NCI-H2081 (cell line): ENCODE measurements at regions not wholly inside any gene's neighbourhood (a gene's known extent, or its start where the extent isn't known, plus 50 kb on each side); places are given as distances from the start of the nearest gene placed in this dataset.
"Not testable (repeated sequence)": the region's sequence is repeated elsewhere in the genome, so short reads cannot be mapped to it uniquely, and the experiment has no call there.

ENCODE experiments used
- DNase-seq, 2 experiments: peaks; one replicate each; lab custom pipeline; 2025; lab: John Stamatoyannopoulos, UW

DNA sequence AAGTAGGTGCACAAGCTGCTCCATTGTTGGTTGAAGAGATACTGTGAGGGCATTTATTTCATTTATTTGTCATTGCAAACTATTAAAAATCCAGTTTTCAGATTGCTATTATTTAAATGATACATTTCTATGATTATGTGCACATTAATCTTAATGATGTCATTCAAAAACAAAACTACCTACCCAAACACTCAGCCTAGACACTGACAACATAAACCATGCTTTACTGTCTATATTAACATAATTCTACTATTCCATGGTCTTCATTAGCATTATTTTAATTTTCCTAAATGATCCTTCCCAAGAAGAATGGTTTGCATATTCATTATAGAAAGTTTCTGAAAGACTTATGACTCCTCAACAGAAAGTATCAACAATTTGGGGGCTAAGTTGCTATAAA, 813.0 kb upstream of the SLITRK5 start:
- no peak for DNase-seq

DNA sequence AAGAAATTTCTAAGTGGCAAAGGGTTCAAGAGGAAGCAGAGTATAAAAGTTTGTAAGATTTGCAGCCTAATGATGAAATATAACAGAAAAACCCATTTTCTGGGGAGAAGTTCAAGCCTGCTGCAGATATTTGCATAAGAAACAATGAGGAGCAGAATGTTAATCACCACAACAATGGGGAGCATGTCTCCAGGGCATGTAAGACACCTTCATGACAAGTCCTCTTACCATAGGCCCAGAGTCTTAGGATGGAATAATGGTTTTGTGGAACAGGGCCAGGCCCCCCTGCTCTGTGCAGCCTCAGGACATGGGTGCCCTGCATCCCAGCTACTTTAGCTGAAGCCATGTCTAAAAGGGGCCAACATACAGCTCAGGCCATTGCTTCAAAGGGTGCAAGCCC, 809.0 kb upstream of the SLITRK5 start:
- no peak for DNase-seq

DNA sequence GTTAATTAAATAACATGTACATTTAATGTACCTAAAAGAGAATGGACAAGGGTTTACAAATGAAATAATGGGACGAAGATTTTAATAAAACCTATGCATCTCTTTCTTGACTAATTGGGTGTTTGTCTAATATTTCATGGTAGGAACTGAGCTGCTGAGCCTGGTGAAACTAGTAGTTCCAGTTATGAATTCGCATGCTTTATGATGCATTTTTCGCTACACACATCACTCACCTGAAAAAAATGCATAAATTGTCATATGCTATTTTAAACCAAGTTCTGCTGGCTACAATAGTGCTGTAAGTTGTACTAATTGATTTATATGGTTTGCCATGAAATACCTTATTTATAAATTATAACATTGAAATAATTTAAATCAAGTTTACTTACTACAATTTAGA, 806.8 kb upstream of the SLITRK5 start:
- no peak for DNase-seq

DNA sequence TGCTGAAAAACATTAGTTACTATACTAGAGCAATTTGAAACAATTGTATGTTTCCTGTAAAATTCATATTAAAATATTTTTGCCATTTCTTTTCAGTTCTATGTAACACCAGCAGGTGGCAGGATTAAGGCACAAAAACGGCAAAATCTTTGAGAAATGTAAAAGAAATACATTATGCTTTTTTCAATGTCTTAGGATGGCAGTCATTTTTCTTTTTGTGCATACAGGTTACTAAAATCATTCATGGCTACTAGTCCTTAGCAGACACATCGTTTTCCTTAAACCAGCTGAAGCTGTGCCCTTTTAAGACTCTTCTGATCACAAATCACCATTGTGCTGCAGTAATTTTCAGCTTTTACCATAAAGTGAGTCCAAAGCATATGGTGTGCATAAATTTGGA, 800.7 kb upstream of the SLITRK5 start:
- peak in 1 of 2 experiments; percentile 27 for DNase-seq

DNA sequence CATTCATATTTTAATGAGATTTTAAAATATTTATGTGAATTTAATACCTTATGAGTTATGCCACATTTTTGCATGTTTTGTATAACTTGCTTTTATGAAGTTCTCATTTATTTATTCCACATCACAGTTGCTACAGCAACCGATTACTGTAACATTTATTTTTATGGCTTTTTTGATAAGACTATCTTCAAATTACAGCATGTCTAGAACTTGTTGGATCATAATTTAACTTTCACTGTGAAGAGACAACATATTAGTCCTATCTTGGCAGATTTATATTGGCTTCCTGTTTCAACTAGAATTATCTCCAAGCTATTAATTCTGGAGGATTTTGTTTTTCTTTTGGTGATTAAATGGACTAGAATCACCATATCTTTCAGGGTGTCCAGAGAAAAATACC, 793.7 kb upstream of the SLITRK5 start:
- DNase-seq: no peak

DNA sequence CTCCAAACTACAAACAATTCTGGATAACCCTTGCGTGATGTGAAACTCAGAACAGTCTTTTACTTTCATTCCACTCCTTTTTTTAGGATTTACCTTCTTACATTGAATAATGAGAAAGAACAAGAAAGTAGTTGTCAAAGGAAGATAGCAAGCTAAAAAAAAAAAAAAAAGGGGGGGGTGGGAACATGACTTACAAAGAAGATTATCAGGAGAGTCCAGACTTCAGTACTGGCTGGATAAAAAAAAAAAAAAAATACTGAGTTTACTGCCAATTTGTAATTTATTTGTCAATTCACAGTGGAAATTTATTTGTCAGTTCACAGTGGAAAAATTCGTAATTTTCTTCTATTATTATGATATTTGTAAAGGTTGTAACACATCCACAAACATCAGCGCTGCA, 792.4 kb upstream of the SLITRK5 start:
- no peak for DNase-seq

DNA sequence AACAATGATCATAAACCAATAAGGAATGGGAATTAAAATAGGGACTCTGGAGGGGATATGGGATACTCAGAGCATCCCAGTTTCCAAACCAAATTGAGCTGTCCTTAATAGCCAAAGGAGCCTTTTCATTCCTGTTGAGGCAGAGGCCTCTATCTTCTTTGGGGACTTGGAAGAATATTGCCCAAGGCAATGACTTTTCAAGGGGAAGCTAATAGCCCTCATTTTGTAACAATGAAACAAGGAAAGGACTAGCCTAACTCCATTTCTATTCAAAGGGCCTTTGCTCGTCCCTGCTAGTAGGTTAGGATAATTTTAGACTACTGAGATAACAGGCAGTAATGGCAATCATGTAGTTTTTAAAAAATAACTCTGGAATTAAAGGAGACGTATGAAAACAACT, 789.8 kb upstream of the SLITRK5 start:
- DNase-seq: no peak

DNA sequence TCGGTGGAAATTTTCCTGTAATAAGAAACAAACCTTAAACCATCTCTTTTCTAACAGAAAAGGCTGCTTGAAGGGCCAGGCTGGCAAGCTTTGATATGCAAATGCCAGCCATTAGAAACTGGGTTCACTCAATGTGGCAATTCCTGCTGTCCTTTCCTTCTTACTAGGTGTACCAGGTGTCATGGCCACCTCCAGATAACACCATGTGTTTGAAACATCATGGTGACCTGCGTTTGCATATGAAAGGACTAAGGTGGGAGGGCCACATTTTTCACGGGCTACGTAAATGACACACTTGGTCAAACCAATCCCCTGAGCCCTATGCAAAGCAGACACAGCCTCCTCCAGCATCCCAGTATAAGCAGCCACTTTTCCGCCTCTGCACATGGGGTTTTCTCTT, 789.1 kb upstream of the SLITRK5 start:
- DNase-seq: no peak

DNA sequence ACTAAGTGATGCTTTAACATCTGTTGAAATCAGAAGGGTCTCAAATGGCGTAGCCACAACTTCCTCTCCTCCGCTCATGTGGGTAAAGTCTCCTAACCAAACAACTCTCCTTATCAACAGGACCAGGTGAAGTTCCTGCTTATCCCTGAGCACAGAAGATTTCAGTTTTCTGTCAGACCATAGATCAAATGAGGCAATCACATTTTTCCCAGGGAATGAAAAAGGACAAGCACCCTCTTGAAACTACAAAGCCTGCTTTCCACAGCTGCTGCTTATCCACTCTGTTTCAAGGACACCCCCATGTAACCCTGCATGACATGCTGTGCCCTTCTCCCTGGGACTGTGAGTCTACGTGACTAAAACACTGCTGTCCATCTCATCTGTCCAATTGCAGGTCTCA, 788.3 kb upstream of the SLITRK5 start:
- DNase-seq: no peak

DNA sequence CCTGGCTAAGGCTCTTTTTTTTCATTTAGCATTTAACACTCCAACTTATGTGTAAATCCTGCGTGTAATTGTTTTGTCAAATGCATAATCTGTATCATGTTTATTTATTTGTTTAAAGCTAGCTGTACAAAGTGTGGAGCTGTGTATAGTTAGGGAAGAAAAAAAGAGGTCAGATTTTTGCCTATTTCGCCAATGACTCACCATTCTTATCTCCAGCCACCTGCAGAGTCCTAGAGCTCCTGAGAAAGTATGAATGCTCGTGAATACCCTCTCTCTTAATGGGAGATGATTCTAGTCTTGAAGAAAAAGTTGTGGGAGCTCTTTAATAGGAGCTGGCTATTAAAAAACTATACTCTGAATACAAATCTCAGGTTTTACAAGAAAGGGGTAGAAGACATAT, 778.8 kb upstream of the SLITRK5 start:
- no peak for DNase-seq

DNA sequence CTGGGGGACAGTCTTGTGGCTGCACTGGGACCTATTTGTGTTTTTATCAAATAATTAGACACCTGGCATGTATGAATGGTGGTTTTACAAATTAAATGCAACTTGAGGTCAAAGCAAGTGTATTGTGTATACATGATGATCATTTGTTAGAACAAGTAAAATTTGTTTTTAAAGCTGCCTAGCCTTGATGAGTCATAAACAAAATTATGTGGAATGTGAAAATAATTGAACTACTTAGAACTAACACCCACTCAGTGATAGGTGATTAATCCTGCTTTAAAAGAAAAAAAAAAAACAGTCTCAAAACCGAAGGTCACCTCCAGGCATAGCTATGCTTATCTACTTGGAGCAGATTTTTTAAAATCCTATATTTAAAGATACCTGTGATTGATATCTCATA, 770.3 kb upstream of the SLITRK5 start:
- DNase-seq: no peak

DNA sequence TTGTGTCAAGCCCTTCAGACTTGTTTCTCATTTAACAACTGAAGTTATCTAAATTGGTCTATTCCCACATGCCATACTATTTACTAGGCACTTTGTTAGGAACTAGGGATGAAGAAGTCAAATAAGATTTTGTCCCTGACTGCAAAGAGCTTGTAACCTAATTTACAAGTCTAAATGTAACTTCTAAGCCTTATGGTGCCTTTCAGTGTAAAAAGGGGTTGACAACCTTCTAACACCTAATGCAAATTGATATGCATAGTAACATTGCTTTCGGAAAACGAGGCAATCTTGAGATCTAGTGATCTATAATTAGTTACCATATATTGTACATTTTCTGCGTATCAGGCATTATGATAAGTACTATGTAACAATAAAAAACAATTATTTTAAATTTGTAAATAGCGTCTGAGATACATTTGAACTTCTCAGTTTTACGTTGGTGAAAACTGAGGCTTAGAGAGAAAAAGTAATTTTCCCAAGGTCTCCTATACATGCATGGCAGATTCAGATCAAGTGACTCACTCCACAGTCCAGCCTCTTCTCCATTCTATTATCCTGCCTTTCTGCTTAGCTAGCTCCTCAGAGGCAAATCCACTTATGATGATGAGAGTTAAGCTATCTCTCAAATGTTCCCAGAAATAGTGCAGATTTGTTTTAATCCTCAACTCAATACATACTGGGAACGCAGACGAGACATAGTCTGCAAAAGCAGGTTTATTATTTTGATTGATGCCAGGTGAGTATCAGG, 764.9 kb upstream of the SLITRK5 start:
- no peak for DNase-seq

DNA sequence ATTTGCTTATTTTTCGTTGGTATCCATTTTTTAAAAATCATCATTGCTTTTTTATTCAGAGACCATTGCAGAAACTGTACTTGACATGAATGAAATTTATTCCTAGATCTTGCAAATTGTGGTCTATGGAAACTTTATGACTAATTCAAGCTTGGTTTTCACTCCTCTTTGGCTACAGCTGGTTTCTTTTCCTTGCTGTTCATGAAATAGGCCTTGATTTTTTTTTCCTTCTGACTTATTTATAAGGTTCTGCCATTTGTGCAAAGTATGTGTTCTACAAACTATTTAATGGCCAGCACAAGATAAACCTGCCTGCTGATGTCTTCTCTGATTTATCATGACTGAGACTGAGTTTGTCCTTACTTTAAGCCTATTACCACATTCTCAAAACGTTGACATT, 764.0 kb upstream of the SLITRK5 start:
- no peak for DNase-seq

DNA sequence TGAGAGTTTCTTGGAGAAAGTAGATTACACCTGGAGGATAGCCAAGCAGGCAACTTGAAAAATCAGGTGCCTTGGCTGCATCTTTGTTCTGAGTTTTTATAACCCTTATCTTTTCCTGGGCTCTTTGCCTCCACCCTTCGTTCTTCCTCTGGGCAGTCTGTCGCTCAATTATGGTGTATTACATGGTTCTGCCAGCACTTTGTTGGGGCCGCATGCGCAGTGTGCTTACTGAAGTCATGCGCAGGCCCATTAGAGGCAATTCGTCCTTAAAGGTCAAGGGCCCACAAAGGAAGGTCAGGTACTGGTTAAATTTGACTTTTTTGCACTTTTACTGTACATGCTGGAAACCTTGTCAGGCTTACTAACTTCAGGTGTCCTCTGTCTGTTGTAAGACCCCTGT, 761.9 kb upstream of the SLITRK5 start:
- DNase-seq: no peak

DNA sequence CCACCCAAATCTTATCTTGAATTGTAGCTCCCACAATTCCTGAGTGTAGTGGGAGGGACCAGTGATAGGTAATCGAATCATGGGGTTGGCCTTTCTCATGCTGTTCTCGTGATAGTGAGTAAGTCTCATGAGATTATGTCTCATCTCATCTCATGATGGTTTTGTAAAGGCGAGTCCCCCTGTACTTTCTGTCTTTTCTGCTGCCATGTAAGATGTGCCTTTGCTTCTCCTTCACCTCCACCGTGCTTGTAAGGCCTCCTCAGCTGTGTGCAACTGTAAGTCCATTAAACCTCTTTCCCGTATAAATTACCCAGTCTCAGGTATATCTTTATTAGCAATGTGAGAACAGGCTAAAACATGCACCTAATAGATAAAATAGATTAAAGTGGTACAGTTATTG, 756.4 kb upstream of the SLITRK5 start:
- DNase-seq: no peak

DNA sequence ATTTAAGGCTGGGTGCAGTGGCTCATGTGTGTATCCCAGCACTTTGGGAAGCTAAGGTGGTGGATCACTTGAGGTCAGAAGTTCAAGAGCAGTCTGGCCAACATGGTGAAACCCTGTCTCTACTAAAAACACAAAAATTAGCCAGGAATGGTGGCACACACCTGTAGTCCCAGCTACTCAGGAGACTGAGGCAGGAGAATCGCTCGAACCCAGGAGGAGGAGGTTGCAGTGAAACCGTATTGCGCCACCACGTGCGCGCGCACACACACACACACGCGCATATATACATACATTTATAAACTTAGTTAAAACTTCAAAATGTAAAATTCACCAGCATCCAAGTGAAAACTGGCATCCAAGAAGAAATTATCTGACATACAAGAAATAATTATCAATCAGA, 753.7 kb upstream of the SLITRK5 start:
- not testable (repeated sequence) for DNase-seq

DNA sequence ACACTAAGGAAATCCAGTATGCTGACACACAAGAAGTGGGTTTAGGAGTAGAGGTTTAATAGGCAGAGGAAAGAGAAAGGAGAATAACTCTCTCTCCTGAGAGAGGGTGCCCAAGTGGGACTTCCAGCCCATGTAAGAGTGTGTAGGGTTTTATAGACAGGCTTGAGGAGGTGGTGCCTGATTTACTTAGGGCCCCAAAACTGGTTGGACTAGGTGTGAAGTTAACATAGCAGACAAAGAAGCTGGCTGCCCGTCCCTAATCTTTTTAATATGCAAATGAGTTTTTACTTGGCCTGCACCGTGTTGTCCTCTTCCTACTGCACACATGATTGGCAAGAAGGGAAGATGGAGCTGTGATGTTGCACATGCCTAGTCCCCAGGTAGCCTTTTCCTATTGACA, 752.5 kb upstream of the SLITRK5 start:
- DNase-seq: no peak

DNA sequence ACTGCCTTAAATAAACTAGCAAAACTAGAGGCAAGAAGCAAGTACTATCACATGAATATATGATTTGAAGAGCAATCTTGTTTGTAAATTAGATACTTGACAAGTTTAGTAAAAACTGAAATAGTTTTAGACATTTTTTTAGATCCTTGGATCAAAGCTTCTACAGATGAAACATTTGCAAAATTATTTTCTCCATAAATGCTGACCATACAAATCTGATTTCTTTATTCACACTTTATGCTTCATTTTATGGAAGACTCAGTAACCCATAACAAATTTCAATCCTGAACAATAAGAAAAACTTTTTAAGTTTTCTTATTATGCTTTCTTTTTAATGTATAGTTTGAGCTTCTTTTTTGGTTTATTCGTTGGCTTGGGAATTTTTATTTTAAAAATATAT, 750.2 kb upstream of the SLITRK5 start:
- no peak for DNase-seq

DNA sequence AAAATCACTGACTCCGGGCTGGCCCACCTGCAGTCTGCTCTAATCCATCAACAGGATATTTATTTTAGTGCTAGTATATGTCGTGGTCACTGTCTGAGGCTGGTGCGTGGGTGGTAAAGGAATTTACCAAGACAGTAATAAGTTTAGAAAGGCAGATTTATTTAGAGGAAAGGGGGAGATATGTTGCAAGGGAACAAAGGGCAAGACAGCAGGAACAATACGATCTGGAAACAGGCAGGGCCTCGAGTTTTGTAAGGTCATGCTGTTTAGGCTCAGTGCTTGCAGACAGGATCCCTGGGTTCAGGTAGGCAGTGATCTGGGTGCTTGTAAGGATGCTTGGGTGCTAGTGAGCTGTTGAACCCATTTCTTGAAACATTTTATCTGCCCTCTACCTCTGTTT, 748.2 kb upstream of the SLITRK5 start:
- no peak for DNase-seq

DNA sequence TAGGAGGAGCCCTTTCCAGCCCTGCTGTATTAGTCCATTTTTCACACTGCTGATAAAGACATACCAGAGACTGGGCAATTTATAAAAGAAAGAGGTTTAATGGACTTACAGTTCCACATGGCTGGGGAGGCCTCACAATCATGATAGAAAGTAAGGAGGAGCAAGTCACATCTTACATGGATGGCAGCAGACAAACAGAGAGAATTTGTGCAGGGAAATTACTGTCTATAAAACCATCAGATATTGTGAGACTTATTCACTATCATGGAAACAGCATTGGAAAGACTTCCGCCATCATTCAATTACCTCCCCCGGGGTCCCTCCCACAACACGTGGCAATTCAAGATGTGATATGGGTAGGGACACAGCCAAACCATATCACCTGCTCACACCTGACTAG, 744.3 kb upstream of the SLITRK5 start:
- DNase-seq: not testable (repeated sequence)

DNA sequence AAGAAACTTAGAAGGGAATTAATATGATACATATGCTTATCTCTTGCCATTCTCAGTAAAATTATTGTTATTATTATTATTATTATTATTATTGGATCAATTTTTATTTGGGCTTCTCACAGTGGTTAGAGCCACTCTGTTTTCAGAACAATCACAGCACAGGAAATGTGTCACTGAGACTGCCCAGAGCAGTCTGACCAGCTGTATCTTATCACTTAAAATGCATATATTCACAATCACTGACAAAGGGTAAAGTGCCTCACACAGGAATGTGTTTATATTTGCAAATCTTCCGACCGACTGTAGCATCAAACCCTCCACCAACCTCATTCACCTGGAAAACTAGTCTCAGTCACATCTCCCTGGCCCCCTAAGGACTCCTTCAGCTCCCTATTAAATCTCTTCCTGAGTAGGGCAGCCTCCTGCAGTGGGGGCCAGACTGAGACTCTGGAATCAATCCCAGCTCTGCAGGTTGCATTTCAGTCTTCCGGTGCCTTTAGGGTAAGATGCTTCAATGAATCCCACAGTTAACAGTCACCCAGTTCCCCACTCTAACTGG, 738.3 kb upstream of the SLITRK5 start:
- no peak for DNase-seq

DNA sequence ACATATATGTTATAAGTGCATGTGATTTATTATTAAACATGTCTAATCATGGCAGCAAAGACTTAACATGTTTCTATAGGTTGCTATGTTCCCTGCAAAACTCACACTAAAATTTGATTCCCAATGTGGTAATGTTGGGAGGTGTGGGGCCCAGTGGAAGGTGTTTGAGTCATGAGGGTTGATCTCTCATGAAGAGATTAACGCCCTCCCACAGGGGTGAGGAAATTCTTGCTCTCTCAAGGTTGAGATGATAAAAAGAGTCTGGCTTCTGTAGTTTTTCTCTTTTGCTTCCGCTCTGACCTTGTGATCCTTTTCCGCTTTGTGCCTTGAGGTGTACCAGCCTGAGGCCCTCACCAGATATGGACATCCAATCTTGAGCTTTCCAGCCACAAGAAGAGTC, 737.5 kb upstream of the SLITRK5 start:
- DNase-seq: no peak

DNA sequence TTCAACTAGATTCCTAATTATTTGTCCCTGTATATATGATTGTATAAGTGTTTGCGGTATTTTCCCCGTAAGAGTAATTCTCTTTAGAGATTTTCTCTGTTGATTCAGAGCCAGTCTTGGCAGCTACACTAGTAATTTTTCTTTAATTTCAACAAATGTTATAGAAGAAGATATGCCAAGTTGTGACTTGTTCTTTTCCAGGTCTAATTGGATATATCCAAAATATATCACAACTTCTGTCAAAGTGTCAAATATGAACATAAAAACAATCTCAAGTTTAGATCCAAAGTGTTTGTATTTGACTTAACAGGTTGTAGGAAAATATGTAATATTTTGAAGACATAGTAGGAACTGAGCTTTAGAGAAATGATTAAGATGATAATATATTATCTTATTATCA, 733.9 kb upstream of the SLITRK5 start:
- DNase-seq: no peak

DNA sequence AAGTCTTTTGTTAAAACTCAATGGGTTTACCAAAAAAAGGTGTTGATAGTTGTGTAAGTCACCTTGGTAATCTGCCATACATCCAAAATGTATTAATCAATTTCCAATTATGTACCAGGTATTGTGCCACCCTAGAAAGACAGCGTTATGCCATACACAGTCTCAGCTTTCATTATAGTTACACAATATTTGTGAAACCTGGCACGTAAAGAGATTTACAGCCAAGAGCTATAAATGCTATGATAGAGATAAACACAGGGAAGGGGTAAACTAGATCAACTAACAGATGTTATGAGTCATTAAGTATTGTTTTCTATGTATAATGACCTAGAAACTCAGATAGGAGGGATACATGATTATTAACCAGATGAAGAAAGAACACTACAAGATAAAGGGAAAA, 725.6 kb upstream of the SLITRK5 start:
- no peak for DNase-seq
